Prostate gland (tissue), 2 donors: ENCODE measurements at regions not wholly inside any gene's neighbourhood (a gene's known extent, or its start where the extent isn't known, plus 50 kb on each side); places are given as distances from the start of the nearest gene placed in this dataset.

Experiments used
- DNase-seq: peaks from one replicate; pipeline ENCODE4 v3.0.0-alpha.2; 2019; ENCODE audit warnings: low spot score
- H3K27ac ChIP-seq, 2 donors: fragments of 200-600 bp; sonication (generic); 2 replicates each; pipeline ENCODE4 v1.5.1; 2017 to 2019
- H3K27me3 ChIP-seq: fragments of 200-600 bp; sonication (generic); replicated peaks from 2 replicates; pipeline ENCODE4 v1.5.1; 2019; ENCODE audit not compliant: insufficient read depth
- H3K36me3 ChIP-seq, 2 donors: fragments of 200-600 bp; sonication (generic); 1 replicate in 1 of 2; 2 replicates in 1 of 2; pipeline versions ENCODE4 v1.5.1 to v1.8.1; 2017 to 2019
- H3K4me1 ChIP-seq: fragments of 200-600 bp; sonication (generic); replicated peaks from 2 replicates; pipeline ENCODE4 v1.5.1; 2019
- H3K4me3 ChIP-seq, 2 donors: fragments of 200-600 bp; sonication (generic); 2 replicates each; pipeline ENCODE4 v1.5.1; 2017 to 2019
- H3K9me3 ChIP-seq: fragments of 200-600 bp; sonication (generic); 2 replicates; pipeline ENCODE4 v1.5.1; 2017
- CTCF ChIP-seq, 4 experiments: fragments of 200-600 bp in 2 of 4; fragments of 450-650 bp in 2 of 4; sonication (generic) in 2 of 4; IDR thresholded peaks; 1 replicate in 3 of 4; 2 replicates in 1 of 4; pipeline ENCODE4 v1.5.1; 2016 to 2019; ENCODE audit warnings: antibody characterized with exemption in 4 of 4, mild to moderate bottlenecking in 2 of 4, moderate library complexity in 2 of 4
- POLR2A ChIP-seq: fragments of 450-650 bp; IDR thresholded peaks from one replicate; pipeline ENCODE4 v1.6.1; 2016; ENCODE audit warnings: antibody characterized with exemption, mild to moderate bottlenecking
- POLR2AphosphoS5 ChIP-seq: sonication (generic); formaldehyde crosslinking; IDR thresholded peaks from one replicate; pipeline ENCODE4 v1.6.1; 2017; ENCODE audit warnings: antibody characterized with exemption
- WGBS: methylation state at CpG from one replicate; pipeline ENCODE4 v1.1.5; 2018; 5-methylcytosine and 5-hydroxymethylcytosine counted together
- intact Hi-C: fragments of 100-400 bp; cut with DNase I; formaldehyde crosslinking; loops from one replicate; pipeline ENCODE4 v1.14.2; 2022

- H3K36me3 ChIP-seq, result no peaks in the 10 kb centered on the region
- TF ChIP-seq POLR2AphosphoS5, result no peak
- TF ChIP-seq POLR2A, result no peak
- TF ChIP-seq CTCF (IDR thresholded peaks at IDR 0.05), result no peak
- intact Hi-C loops, result no loop called here
Measured at GRCh38 chrX:109925656-109926055, 77.3 kb upstream of the TMEM164 start.

GRCh38 chrX:109926118-109926517 is 76.8 kb upstream of the TMEM164 start:
- Histone ChIP-seq H3K4me1 (no peaks in the 10 kb centered on the region), H3K27ac (no peak overlapping the region), H3K4me3 (no peak overlapping the region), H3K27me3 (no peaks in the 10 kb centered on the region), H3K9me3 (no peaks in the 10 kb centered on the region), H3K36me3 (no peaks in the 10 kb centered on the region)
- TF ChIP-seq CTCF (IDR thresholded peaks at IDR 0.05) (no peak), POLR2AphosphoS5 (no peak), POLR2A (no peak)
- 92% methylated on average over 5 of the region's 5 CpGs for WGBS
- intact Hi-C loops, result no loop called here
- DNase-seq, result no peak

More at GRCh38 chrX:109925656-109926055, 77.3 kb upstream of the TMEM164 start:
- no peaks in the 10 kb centered on the region for H3K4me1 ChIP-seq
- no peaks in the 10 kb centered on the region for H3K27me3 ChIP-seq
- H3K27ac ChIP-seq, result no peak overlapping the region
- no peak for DNase-seq
- no peaks in the 10 kb centered on the region for H3K9me3 ChIP-seq
- H3K4me3 ChIP-seq, result no peak overlapping the region

GRCh38 chrX:109926743-109927662 is 75.9 kb upstream of the TMEM164 start:
- intact Hi-C loops, result no loop called here
- H3K9me3 ChIP-seq, result no peaks in the 10 kb centered on the region
- DNase-seq, result no peak
- H3K4me1 ChIP-seq, result no peaks in the 10 kb centered on the region
- no peak overlapping the region for H3K4me3 ChIP-seq
- no peaks in the 10 kb centered on the region for H3K27me3 ChIP-seq
- no peak for TF ChIP-seq POLR2AphosphoS5
- TF ChIP-seq POLR2A, result no peak
- TF ChIP-seq CTCF (IDR thresholded peaks at IDR 0.05), result no peak
- whole genome bisulfite sequencing, result 89% methylated on average over 4 of the region's 5 CpGs
- H3K27ac ChIP-seq, result no peak overlapping the region
- H3K36me3 ChIP-seq, result no peaks in the 10 kb centered on the region

GRCh38 chrX:109927663-109928273 is 75.1 kb upstream of the TMEM164 start:
- H3K9me3 ChIP-seq, result no peaks in the 10 kb centered on the region
- no peaks in the 10 kb centered on the region for H3K27me3 ChIP-seq
- no peak for DNase-seq
- no peaks in the 10 kb centered on the region for H3K36me3 ChIP-seq
- TF ChIP-seq CTCF (IDR thresholded peaks at IDR 0.05) (no peak), POLR2AphosphoS5 (no peak), POLR2A (no peak)
- 76% methylated on average over 4 of the region's 4 CpGs for WGBS
- no peak overlapping the region for H3K4me3 ChIP-seq
- intact Hi-C loops, result no loop called here
- no peaks in the 10 kb centered on the region for H3K4me1 ChIP-seq
- no peak overlapping the region for H3K27ac ChIP-seq
